GM23248 (cell line): ENCODE measurements at regions not wholly inside any gene's neighbourhood (a gene's known extent, or its start where the extent isn't known, plus 50 kb on each side); places are given as distances from the start of the nearest gene placed in this dataset.

ENCODE experiments used
- EZH2 ChIP-seq: fragments of 200-600 bp; sonication (generic); IDR thresholded peaks from 2 replicates; pipeline ENCODE4 v1.6.1; 2018; ENCODE audit warnings: antibody characterized with exemption, mild to moderate bottlenecking; ENCODE audit not compliant: insufficient read depth, poor library complexity, severe bottlenecking
- EZH2phosphoT487 ChIP-seq: fragments of 200-600 bp; sonication (generic); IDR thresholded peaks from 2 replicates; pipeline ENCODE4 v1.6.1; 2018; ENCODE audit warnings: antibody characterized with exemption, moderate library complexity, mild to moderate bottlenecking, low read depth; ENCODE audit not compliant: insufficient read depth

DNA sequence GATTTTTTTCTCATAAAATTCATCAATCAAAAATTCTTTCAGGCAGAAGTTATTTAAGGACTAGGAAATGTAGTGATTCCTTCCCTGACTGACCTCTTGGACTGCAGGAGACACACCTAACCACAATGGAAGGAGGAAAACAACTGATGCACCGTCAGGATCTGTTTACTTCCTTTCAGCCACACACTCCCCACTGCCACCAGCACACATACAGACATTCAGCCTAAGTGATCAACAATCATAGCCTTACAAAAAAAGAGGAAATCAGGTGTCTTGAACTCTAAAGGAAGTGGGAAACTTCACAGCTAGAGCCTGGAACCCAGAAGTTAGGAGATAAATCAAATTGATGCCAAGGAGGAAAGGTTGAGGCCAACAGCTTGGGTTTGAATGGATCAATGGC lies 213.5 kb upstream of the ACVR2A start:
- TF ChIP-seq EZH2phosphoT487 (no peak), EZH2 (no peak)
